Adrenal gland (tissue), 9 donors: ENCODE measurements at regions not wholly inside any gene's neighbourhood (a gene's known extent, or its start where the extent isn't known, plus 50 kb on each side); places are given as distances from the start of the nearest gene placed in this dataset.

ENCODE experiments used
- DNase-seq, 7 donors: peaks; one replicate each; pipeline ENCODE4 v3.0.0-alpha.2; 2019 to 2020
- H3K27ac ChIP-seq, 5 donors: fragments of 200-600 bp; sonication (generic) in 4 of 5; 1 replicate in 3 of 5; 2 replicates in 2 of 5; pipeline versions ENCODE4 v1.5.1 to v1.8.0; 2016 to 2020; ENCODE audit warnings: mild to moderate bottlenecking in 1 of 5
- H3K27me3 ChIP-seq: fragments of 200-600 bp; 2 replicates; pipeline ENCODE4 v1.8.0; 2021
- H3K36me3 ChIP-seq, 2 donors: fragments of 200-600 bp; replicated peaks in 1 of 2; 1 replicate in 1 of 2; 2 replicates in 1 of 2; pipeline versions ENCODE4 v1.5.1 to v1.8.0; 2018 to 2022
- H3K4me1 ChIP-seq, 2 donors: fragments of 200-600 bp; replicated peaks in 1 of 2; 1 replicate in 1 of 2; 2 replicates in 1 of 2; pipeline versions ENCODE4 v1.5.1 to v1.8.0; 2018 to 2021
- H3K4me3 ChIP-seq, 4 donors: fragments of 200-600 bp; sonication (generic) in 3 of 4; one replicate each; pipeline ENCODE4 v1.5.1; 2016 to 2018
- H3K9me3 ChIP-seq, 3 donors: fragments of 200-600 bp; sonication (generic) in 1 of 3; replicated peaks in 1 of 3; 1 replicate in 2 of 3; 2 replicates in 1 of 3; pipeline versions ENCODE4 v1.5.1 to v1.8.0; 2016 to 2021
- CTCF ChIP-seq, 6 experiments: fragments of 450-650 bp in 4 of 6; fragments of 200-600 bp in 2 of 6; sonication (generic) in 1 of 6; IDR thresholded peaks; 1 replicate in 5 of 6; 2 replicates in 1 of 6; pipeline versions ENCODE4 v1.5.1 to v1.8.0; 2016 to 2021; ENCODE audit warnings: antibody characterized with exemption in 6 of 6, mild to moderate bottlenecking in 2 of 6, moderate library complexity in 1 of 6
- POLR2A ChIP-seq, 2 donors: fragments of 450-650 bp; IDR thresholded peaks; one replicate each; pipeline ENCODE4 v1.6.1; 2017; ENCODE audit warnings: antibody characterized with exemption in 2 of 2, mild to moderate bottlenecking in 2 of 2, moderate library complexity in 1 of 2
- WGBS, 4 donors: extraction: QIAGEN DNeasy Blood & Tissue Kit in 2 of 4; methylation state at CpG; one replicate each; pipeline versions ENCODE4 v1.1.5 to v1.1.7; 2013 to 2017; 5-methylcytosine and 5-hydroxymethylcytosine counted together
- intact Hi-C, 2 donors: fragments of 100-400 bp; cut with DNase I; formaldehyde crosslinking; loops; one replicate each; pipeline versions ENCODE4 v1.14.1 to v1.15.0; 2022 to 2023
- donor health status: healthy with polysubstance abuse.
- donor health status: Bipolar disorder and iron deficiency.
- donor health status: DM: yes; HTN: yes; CAD: no.
- donor health status: DM: no; HTN: no; CAD: no.
- donor health status: DM: no; HTN: no; CAD: no.

- TF ChIP-seq POLR2A (IDR thresholded peaks at IDR 0.05) (no peak), CTCF (IDR thresholded peaks at IDR 0.05) (no peak)
- intact Hi-C loops, result no loop called here
- no peak overlapping the region for H3K4me3 ChIP-seq
Measured at GRCh38 chr18:40752316-40752715, 1202.7 kb upstream of the PIK3C3 start.

GRCh38 chr18:40751186-40751585 lies 1203.8 kb upstream of the PIK3C3 start:
- Histone ChIP-seq H3K4me1 (no peaks in the 10 kb centered on the region), H3K9me3 (no peaks in the 10 kb centered on the region), H3K4me3 (no peak overlapping the region), H3K36me3 (no peaks in the 10 kb centered on the region), H3K27me3 (no peaks in the 10 kb centered on the region), H3K27ac (no peak overlapping the region)
- intact Hi-C loops, result no loop called here
- no peak for DNase-seq
- WGBS, 4 donors, result 80 to 86% (median 82%) methylated on average over 2 of the region's 2 CpGs
- TF ChIP-seq CTCF (IDR thresholded peaks at IDR 0.05) (no peak), POLR2A (IDR thresholded peaks at IDR 0.05) (no peak)

More at GRCh38 chr18:40752316-40752715, 1202.7 kb upstream of the PIK3C3 start:
- H3K4me1 ChIP-seq, result no peaks in the 10 kb centered on the region
- H3K27ac ChIP-seq, result no peak overlapping the region
- WGBS, 4 donors, result 71 to 80% (median 74%) methylated on average over 4 of the region's 4 CpGs
- H3K27me3 ChIP-seq, result no peaks in the 10 kb centered on the region
- H3K36me3 ChIP-seq, result no peaks in the 10 kb centered on the region
- no peaks in the 10 kb centered on the region for H3K9me3 ChIP-seq
- DNase-seq, result no peak

GRCh38 chr18:40739029-40739428 lies 1216.0 kb upstream of the PIK3C3 start:
- TF ChIP-seq POLR2A (IDR thresholded peaks at IDR 0.05), result no peak
- TF ChIP-seq CTCF (IDR thresholded peaks at IDR 0.05), result no peak

GRCh38 chr18:40738321-40738880 lies 1216.6 kb upstream of the PIK3C3 start:
- no peaks in the 10 kb centered on the region for H3K36me3 ChIP-seq
- H3K4me1 ChIP-seq, result no peaks in the 10 kb centered on the region
- 81 to 88% (median 84%) methylated on average over 4 of the region's 4 CpGs for WGBS, 4 donors
- intact Hi-C loops, result no loop called here
- no peak overlapping the region for H3K27ac ChIP-seq
- DNase-seq, result no peak
- H3K4me3 ChIP-seq, result no peak overlapping the region
- H3K27me3 ChIP-seq, result no peaks in the 10 kb centered on the region
- H3K9me3 ChIP-seq, result no peaks in the 10 kb centered on the region
- TF ChIP-seq CTCF (IDR thresholded peaks at IDR 0.05), result no peak
- TF ChIP-seq POLR2A (IDR thresholded peaks at IDR 0.05), result no peak

More at GRCh38 chr18:40739029-40739428, 1216.0 kb upstream of the PIK3C3 start:
- no peaks in the 10 kb centered on the region for H3K27me3 ChIP-seq
- H3K4me3 ChIP-seq, result no peak overlapping the region
- no peaks in the 10 kb centered on the region for H3K4me1 ChIP-seq
- no peak overlapping the region for H3K27ac ChIP-seq
- intact Hi-C loops, result no loop called here
- DNase-seq, result no peak
- WGBS, 4 donors, result 36 to 55% (median 47%) methylated on average over 1 of the region's 1 CpG
- no peaks in the 10 kb centered on the region for H3K9me3 ChIP-seq
- no peaks in the 10 kb centered on the region for H3K36me3 ChIP-seq
